H1 (cell line): ENCODE measurements at regions not wholly inside any gene's neighbourhood (a gene's known extent, or its start where the extent isn't known, plus 50 kb on each side); places are given as distances from the start of the nearest gene placed in this dataset.

Experiments used
- CTCF ChIA-PET: fragments of 300-600 bp; sonication (Branson Sonifier 250); formaldehyde crosslinking; loops from one replicate; lab custom pipeline; 2021; ENCODE audit not compliant: partially characterized antibody; lab: Charles Lee
- POLR2A ChIA-PET: fragments of 300-600 bp; sonication (Branson Sonifier 250); formaldehyde crosslinking; loops from one replicate; lab custom pipeline; 2021; ENCODE audit warnings: inconsistent platforms; ENCODE audit not compliant: partially characterized antibody; lab: Charles Lee
- DNase-seq, 2 experiments: peaks; one replicate each; pipeline versions ENCODE4 v3.0.0 to v3.0.0-alpha.2; 2010 to 2022; ENCODE audit warnings: low spot score in 2 of 2, low read depth in 1 of 2, mixed read lengths in 1 of 2
- FAIRE-seq: peaks from 2 replicates; lab custom pipeline; 2011; peaks lifted over from hg19 to GRCh38; lab: Jason Lieb, UNC
- H2AFZ ChIP-seq: 2 replicates; pipeline ENCODE4 v1.8.1; 2012; ENCODE audit warnings: low read length, inconsistent platforms
- H2AK5ac ChIP-seq: 2 replicates; pipeline ENCODE4 v1.6.1; 2013; ENCODE audit warnings: low read depth, low read length
- H2BK120ac ChIP-seq: replicated peaks from 2 replicates; pipeline ENCODE3; 2013; ENCODE audit warnings: low read depth, low read length, inconsistent platforms
- H2BK12ac ChIP-seq: 2 replicates; pipeline ENCODE4 v1.6.1; 2013; ENCODE audit warnings: low read depth, low read length
- H2BK15ac ChIP-seq: 2 replicates; pipeline ENCODE4 v1.6.1; 2013; ENCODE audit warnings: low read length
- H2BK20ac ChIP-seq: 2 replicates; pipeline ENCODE4 v1.6.1; 2013; ENCODE audit warnings: low read length
- H2BK5ac ChIP-seq: 2 replicates; pipeline ENCODE4 v1.6.1; 2013; ENCODE audit warnings: low read depth, low read length
- H3K14ac ChIP-seq: 2 replicates; pipeline ENCODE4 v1.6.1; 2013; ENCODE audit warnings: inconsistent platforms; ENCODE audit not compliant: insufficient read length
- H3K18ac ChIP-seq: 2 replicates; pipeline ENCODE4 v1.6.1; 2013; ENCODE audit warnings: low read length; ENCODE audit errors: extremely low read depth
- H3K23ac ChIP-seq: 2 replicates; pipeline ENCODE4 v1.6.1; 2013; ENCODE audit warnings: inconsistent platforms; ENCODE audit not compliant: insufficient read length
- H3K23me2 ChIP-seq: 2 replicates; pipeline ENCODE4 v1.6.1; 2013; ENCODE audit warnings: low read depth, low read length
- H3K27ac ChIP-seq: 2 replicates; pipeline ENCODE4 v1.6.1; 2011; ENCODE audit warnings: low read depth, low read length, inconsistent platforms
- H3K27me3 ChIP-seq, 4 experiments: replicated peaks in 1 of 4; 1 replicate in 1 of 4; 2 replicates in 3 of 4; pipeline versions ENCODE4 v1.6.1 to v1.8.1; 2011 to 2013; ENCODE audit warnings: low read length in 3 of 4, mild to moderate bottlenecking in 3 of 4, inconsistent platforms in 2 of 4, mixed read lengths in 2 of 4, moderate library complexity in 1 of 4; ENCODE audit not compliant: control insufficient read depth in 3 of 4, insufficient read depth in 3 of 4; ENCODE audit errors: extremely low read depth in 1 of 4
- H3K36me3 ChIP-seq, 4 experiments: 2 replicates each; pipeline versions ENCODE4 v1.6.1 to v1.8.1; 2011 to 2013; ENCODE audit warnings: mild to moderate bottlenecking in 4 of 4, low read length in 3 of 4, moderate library complexity in 2 of 4, control low read depth in 1 of 4, inconsistent platforms in 1 of 4; ENCODE audit not compliant: insufficient read depth in 4 of 4, control insufficient read depth in 2 of 4
- H3K4ac ChIP-seq: replicated peaks from 2 replicates; pipeline ENCODE3; 2013; ENCODE audit warnings: low read length, low read depth, mixed read lengths, inconsistent platforms; ENCODE audit not compliant: insufficient read length
- H3K4me1 ChIP-seq, 4 experiments: replicated peaks in 1 of 4; 1 replicate in 1 of 4; 2 replicates in 3 of 4; pipeline versions ENCODE4 v1.6.1 to v1.8.1; 2011 to 2013; ENCODE audit warnings: low read length in 3 of 4, inconsistent platforms in 2 of 4, mixed read lengths in 1 of 4; ENCODE audit not compliant: insufficient read depth in 4 of 4, control insufficient read depth in 3 of 4
- H3K4me2 ChIP-seq, 2 experiments: 2 replicates each; pipeline versions ENCODE4 v1.6.1 to v1.8.1; 2011 to 2013; ENCODE audit warnings: low read depth in 2 of 2, low read length in 2 of 2, control low read depth in 1 of 2, inconsistent platforms in 1 of 2, mild to moderate bottlenecking in 1 of 2; ENCODE audit not compliant: insufficient read depth in 1 of 2
- H3K4me3 ChIP-seq, 4 experiments: fragments of 200-600, 300-600 bp in 1 of 4; sonication (generic), shearing (Covaris generic), sonication (Bioruptor Twin) in 1 of 4; 2 replicates each; pipeline versions ENCODE4 v1.5.1 to v1.8.1; 2011 to 2016; ENCODE audit warnings: low read length in 4 of 4, low read depth in 3 of 4, control low read depth in 2 of 4, inconsistent platforms in 2 of 4, mild to moderate bottlenecking in 2 of 4, mixed read lengths in 1 of 4, moderate library complexity in 1 of 4; ENCODE audit not compliant: insufficient read depth in 2 of 4; ENCODE audit errors: extremely low read depth in 1 of 4
- H3K56ac ChIP-seq: replicated peaks from 2 replicates; pipeline ENCODE3; 2013; ENCODE audit warnings: low read depth, mild to moderate bottlenecking, mixed read lengths, low read length, inconsistent platforms; ENCODE audit not compliant: insufficient read length
- H3K79me1 ChIP-seq: 2 replicates; pipeline ENCODE4 v1.6.1; 2013; ENCODE audit warnings: low read depth, low read length, control low read depth
- H3K79me2 ChIP-seq, 2 experiments: 2 replicates each; pipeline versions ENCODE4 v1.6.1 to v1.8.1; 2012 to 2013; ENCODE audit warnings: low read length in 2 of 2, mild to moderate bottlenecking in 2 of 2, inconsistent platforms in 1 of 2; ENCODE audit not compliant: insufficient read depth in 2 of 2, control insufficient read depth in 1 of 2
- H3K9ac ChIP-seq, 4 experiments: replicated peaks in 1 of 4; 1 replicate in 1 of 4; 2 replicates in 3 of 4; pipeline versions ENCODE4 v1.6.1 to v1.8.1; 2011 to 2013; ENCODE audit warnings: low read depth in 3 of 4, low read length in 3 of 4, control low read depth in 2 of 4, mild to moderate bottlenecking in 2 of 4, moderate library complexity in 2 of 4, inconsistent platforms in 1 of 4; ENCODE audit errors: extremely low read depth in 1 of 4
- H3K9me3 ChIP-seq, 2 experiments: 2 replicates each; pipeline versions ENCODE4 v1.6.1 to v1.8.1; 2012 to 2013; ENCODE audit warnings: mild to moderate bottlenecking in 2 of 2, moderate library complexity in 2 of 2, control low read depth in 1 of 2, inconsistent platforms in 1 of 2, low read depth in 1 of 2, low read length in 1 of 2, mixed read lengths in 1 of 2; ENCODE audit not compliant: insufficient read depth in 2 of 2
- H4K20me1 ChIP-seq, 2 experiments: replicated peaks in 1 of 2; 2 replicates each; pipeline versions ENCODE3 to v1.8.1; 2011 to 2013; ENCODE audit warnings: inconsistent platforms in 2 of 2, low read length in 2 of 2, mild to moderate bottlenecking in 1 of 2; ENCODE audit not compliant: insufficient read depth in 2 of 2, control insufficient read depth in 1 of 2
- H4K5ac ChIP-seq: 2 replicates; pipeline ENCODE4 v1.6.1; 2013; ENCODE audit warnings: low read length, low read depth, mixed read lengths, inconsistent platforms; ENCODE audit not compliant: insufficient read length
- H4K8ac ChIP-seq: 2 replicates; pipeline ENCODE4 v1.8.0; 2013; ENCODE audit warnings: mild to moderate bottlenecking, moderate library complexity, low read length, inconsistent platforms; ENCODE audit not compliant: insufficient read depth; ENCODE audit errors: extremely low read depth
- H4K91ac ChIP-seq: replicated peaks from 2 replicates; pipeline ENCODE3; 2013; ENCODE audit warnings: low read length, mixed read lengths, inconsistent platforms; ENCODE audit not compliant: insufficient read length
- BCL11A ChIP-seq, 2 experiments: IDR thresholded peaks; one replicate each; pipeline ENCODE4 v1.6.1; 2011; ENCODE audit warnings: low read depth in 2 of 2, low read length in 2 of 2, mild to moderate bottlenecking in 2 of 2
- CBX8 ChIP-seq: fragments of 300-800, 300-1000 bp; sonication (generic); IDR thresholded peaks from 2 replicates; pipeline ENCODE4 v1.7.1; 2016; ENCODE audit warnings: low read depth, low read length, borderline replicate concordance
- CHD1 ChIP-seq: IDR thresholded peaks from 2 replicates; pipeline ENCODE4 v1.6.1; 2012; ENCODE audit warnings: low read depth, low read length, improper control_type of control experiment
- GABPA ChIP-seq: IDR thresholded peaks from 2 replicates; pipeline ENCODE4 v1.6.1; 2011; ENCODE audit warnings: mild to moderate bottlenecking, low read length, moderate library complexity, borderline replicate concordance; ENCODE audit not compliant: insufficient read depth
- GTF2F1 ChIP-seq: IDR thresholded peaks from 2 replicates; pipeline ENCODE4 v1.6.1; 2012; ENCODE audit warnings: low read depth, low read length, improper control_type of control experiment, borderline replicate concordance
- HDAC6 ChIP-seq: IDR thresholded peaks from one replicate; pipeline ENCODE4 v1.7.1; 2012; ENCODE audit warnings: low read depth, mild to moderate bottlenecking, inconsistent platforms, low read length, moderate library complexity
- KDM5A ChIP-seq: fragments of 200-600 bp; IDR thresholded peaks from 2 replicates; pipeline ENCODE4 v1.7.1; 2012; ENCODE audit warnings: mild to moderate bottlenecking, low read length, inconsistent platforms, mixed read lengths
- NANOG ChIP-seq: IDR thresholded peaks from 2 replicates; pipeline ENCODE4 v1.6.1; 2011; ENCODE audit warnings: low read length, low read depth, mild to moderate bottlenecking, inconsistent platforms; ENCODE audit not compliant: insufficient read depth, poor library complexity, severe bottlenecking
- PHF8 ChIP-seq: fragments of 200-600 bp; sonication (generic); conservative IDR thresholded peaks from 2 replicates; pipeline ENCODE4 v1.7.1; 2012; ENCODE audit warnings: low read depth, mild to moderate bottlenecking, inconsistent platforms, low read length, moderate library complexity
- POLR2A ChIP-seq, 2 experiments: IDR thresholded peaks; 1 replicate in 1 of 2; 2 replicates in 1 of 2; pipeline ENCODE4 v1.6.1; 2011; ENCODE audit warnings: low read depth in 2 of 2, low read length in 2 of 2, mild to moderate bottlenecking in 2 of 2; ENCODE audit errors: control extremely low read depth in 1 of 2
- TAF1 ChIP-seq: IDR thresholded peaks from 2 replicates; pipeline ENCODE4 v1.6.1; 2011; ENCODE audit warnings: mild to moderate bottlenecking, low read depth, low read length
- TAF7 ChIP-seq: optimal IDR thresholded peaks from 2 replicates; pipeline ENCODE3; 2011; ENCODE audit warnings: low read depth, mild to moderate bottlenecking, inconsistent platforms, low read length, moderate library complexity, borderline replicate concordance
- TBP ChIP-seq: IDR thresholded peaks from 2 replicates; pipeline ENCODE4 v1.6.1; 2011; ENCODE audit warnings: low read depth, low read length, improper control_type of control experiment
- WGBS, 2 experiments: shearing (Covaris generic) in 1 of 2; methylation state at CpG; one replicate each; pipeline versions ENCODE4 v1.1.6 to v1.1.7; 2013 to 2015; ENCODE audit warnings: low lambda C conversion rate in 2 of 2, mixed read lengths in 2 of 2, inconsistent platforms in 1 of 2, low coverage in 1 of 2, missing lambda C conversion rate in 1 of 2; ENCODE audit not compliant: insufficient replicate concordance in 2 of 2, insufficient coverage in 1 of 2, insufficient read length in 1 of 2; ENCODE audit errors: extremely low coverage in 1 of 2, missing lambda C conversion rate in 1 of 2; 5-methylcytosine and 5-hydroxymethylcytosine counted together
- TF ChIP-seq, protein P1 (sequence below): IDR thresholded peaks from 2 replicates; pipeline ENCODE4 v1.6.1; 2011; ENCODE audit warnings: low read depth, mild to moderate bottlenecking, low read length; ENCODE audit not compliant: insufficient read depth

DNA sequence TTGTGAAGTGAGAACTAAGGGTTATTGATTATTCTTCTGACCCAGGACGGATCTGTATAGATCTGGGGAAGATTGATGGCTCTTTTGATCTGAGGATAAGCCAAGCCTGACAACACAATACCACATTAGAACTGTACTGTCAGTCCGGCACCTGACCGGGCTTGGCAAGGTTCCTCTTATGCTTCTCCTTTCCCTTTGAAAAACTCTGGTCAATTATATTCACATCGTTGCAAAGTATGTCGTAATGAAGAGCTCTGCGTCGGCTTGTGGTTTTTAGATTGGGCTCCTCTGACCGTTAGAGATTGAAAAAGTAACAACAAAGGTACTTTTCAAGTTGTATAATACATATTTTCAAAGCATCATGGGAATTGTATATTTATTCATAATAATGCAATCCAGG is 389.8 kb downstream of the NR2F2 start:
- 94% methylated on average over 8 of the region's 8 CpGs; no CpG with 5 or more reads in 1 of the 2 experiments for WGBS, 2 experiments
- no peak for TF ChIP-seq POLR2A (IDR thresholded peaks at IDR 0.05; ENCODE audit: control extremely low read depth in 1 of 2, low read depth in 2 of 2, low read length in 2 of 2)
- TF ChIP-seq BCL11A (IDR thresholded peaks at IDR 0.05; ENCODE audit: low read depth in 2 of 2, low read length in 2 of 2) = no peak
- TF ChIP-seq PHF8 = no peak
- TF ChIP-seq TAF1 = no peak
- TF ChIP-seq NANOG = no peak
- no peak for TF ChIP-seq CHD1
- no peak for TF ChIP-seq GTF2F1
- TF ChIP-seq GABPA = no peak
- no peak for TF ChIP-seq TBP
- TF ChIP-seq KDM5A = no peak
- TF ChIP-seq TAF7 = no peak
- no peak for TF ChIP-seq HDAC6
- TF ChIP-seq, protein P1, sequence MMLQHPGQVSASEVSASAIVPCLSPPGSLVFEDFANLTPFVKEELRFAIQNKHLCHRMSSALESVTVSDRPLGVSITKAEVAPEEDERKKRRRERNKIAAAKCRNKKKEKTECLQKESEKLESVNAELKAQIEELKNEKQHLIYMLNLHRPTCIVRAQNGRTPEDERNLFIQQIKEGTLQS = no peak
- TF ChIP-seq CBX8 = no peak

More for the DNA sequence above, 389.8 kb downstream of the NR2F2 start:
- no peak overlapping the region for H4K8ac ChIP-seq
- no peak overlapping the region for H4K91ac ChIP-seq
- POLR2A ChIA-PET = no interaction called here
- H3K4me3 ChIP-seq = no peak overlapping the region
- H2AK5ac ChIP-seq = no peak overlapping the region
- no peaks in the 10 kb centered on the region for H4K20me1 ChIP-seq
- no peaks in the 10 kb centered on the region for H3K79me1 ChIP-seq
- H3K27me3 ChIP-seq = no peaks in the 10 kb centered on the region
- H2BK20ac ChIP-seq = no peak overlapping the region
- no peak overlapping the region for H2BK12ac ChIP-seq
- no peak overlapping the region for H4K5ac ChIP-seq
- H2BK15ac ChIP-seq = no peak overlapping the region
- no peak overlapping the region for H2AFZ ChIP-seq
- H3K18ac ChIP-seq = no peak overlapping the region
- H3K56ac ChIP-seq = no peak overlapping the region
- H2BK120ac ChIP-seq = no peak overlapping the region
- no peak overlapping the region for H2BK5ac ChIP-seq
- H3K23ac ChIP-seq = no peak overlapping the region
- H3K4me2 ChIP-seq = no peak overlapping the region
- no peaks in the 10 kb centered on the region for H3K36me3 ChIP-seq
- DNase-seq (no peak), FAIRE-seq (no peak)
- H3K14ac ChIP-seq = no peak overlapping the region
- H3K4me1 ChIP-seq = no peaks in the 10 kb centered on the region
- CTCF ChIA-PET = interaction anchor here (0.9 kb wide), 1 partner anchor 24 kb away, joined by 3 read pairs; no protein-coding TSS in a partner anchor
- no peak overlapping the region for H3K27ac ChIP-seq
- no peak overlapping the region for H3K9ac ChIP-seq
- H3K23me2 ChIP-seq = no peaks in the 10 kb centered on the region
- no peaks in the 10 kb centered on the region for H3K79me2 ChIP-seq
- H3K4ac ChIP-seq = no peak overlapping the region
- H3K9me3 ChIP-seq = no peaks in the 10 kb centered on the region
